GM18861 (cell line): ENCODE measurements at regions not wholly inside any gene's neighbourhood (a gene's known extent, or its start where the extent isn't known, plus 50 kb on each side); places are given as distances from the start of the nearest gene placed in this dataset.
"Not testable (repeated sequence)": the region's sequence is repeated elsewhere in the genome, so short reads cannot be mapped to it uniquely, and the experiment has no call there.

Source experiments
- ATAC-seq: cut with Tn5 transposase; IDR thresholded peaks from one replicate; pipeline ENCODE4 v1.9.1; 2021; ENCODE audit not compliant: unreplicated experiment

GRCh38 chr11:87662287-87662686, 513.0 kb downstream of the RAB38 start:
- no peak for ATAC-seq

GRCh38 chr11:87660926-87661660, 514.1 kb downstream of the RAB38 start:
- no peak for ATAC-seq

DNA sequence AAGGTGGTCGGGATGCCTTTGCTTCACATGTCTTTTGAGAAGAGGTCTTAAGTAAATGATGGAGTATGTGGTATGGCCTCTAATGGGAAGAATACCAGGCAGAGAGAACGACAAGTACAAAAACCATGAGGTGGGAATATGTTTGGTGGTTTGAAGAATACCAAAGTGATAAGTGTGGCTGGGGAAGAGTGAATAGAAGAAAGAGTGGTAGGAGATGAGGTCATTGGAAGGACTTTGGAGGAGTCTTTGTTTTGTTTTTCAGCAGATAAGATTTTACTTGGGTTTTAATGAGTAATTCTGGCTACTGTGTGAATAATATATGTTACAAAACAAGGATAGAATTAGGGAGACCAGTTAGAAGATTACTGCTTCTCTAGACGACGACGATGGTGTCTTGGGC, 515.4 kb downstream of the RAB38 start:
- no peak for ATAC-seq

DNA sequence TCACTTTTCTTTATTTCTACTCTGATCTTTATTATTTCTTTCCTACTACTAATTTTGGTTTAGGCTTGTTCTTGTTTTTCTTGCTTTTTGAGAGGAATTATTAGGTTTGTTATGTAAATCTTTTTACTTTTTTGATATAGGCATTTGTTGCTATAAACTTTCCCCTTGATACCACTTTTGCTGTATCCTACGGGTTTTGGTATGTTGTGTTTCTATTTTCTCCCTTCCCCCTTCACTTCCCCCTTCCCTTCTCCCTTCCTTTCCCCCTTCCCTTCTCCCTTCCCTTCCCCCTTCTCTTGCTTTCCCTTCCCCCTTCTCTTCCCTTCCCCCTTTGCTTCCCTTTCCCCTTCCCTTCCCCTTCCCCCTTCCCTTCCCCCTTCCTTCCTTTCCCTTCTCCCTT, 529.6 kb downstream of the RAB38 start:
- ATAC-seq = no peak

DNA sequence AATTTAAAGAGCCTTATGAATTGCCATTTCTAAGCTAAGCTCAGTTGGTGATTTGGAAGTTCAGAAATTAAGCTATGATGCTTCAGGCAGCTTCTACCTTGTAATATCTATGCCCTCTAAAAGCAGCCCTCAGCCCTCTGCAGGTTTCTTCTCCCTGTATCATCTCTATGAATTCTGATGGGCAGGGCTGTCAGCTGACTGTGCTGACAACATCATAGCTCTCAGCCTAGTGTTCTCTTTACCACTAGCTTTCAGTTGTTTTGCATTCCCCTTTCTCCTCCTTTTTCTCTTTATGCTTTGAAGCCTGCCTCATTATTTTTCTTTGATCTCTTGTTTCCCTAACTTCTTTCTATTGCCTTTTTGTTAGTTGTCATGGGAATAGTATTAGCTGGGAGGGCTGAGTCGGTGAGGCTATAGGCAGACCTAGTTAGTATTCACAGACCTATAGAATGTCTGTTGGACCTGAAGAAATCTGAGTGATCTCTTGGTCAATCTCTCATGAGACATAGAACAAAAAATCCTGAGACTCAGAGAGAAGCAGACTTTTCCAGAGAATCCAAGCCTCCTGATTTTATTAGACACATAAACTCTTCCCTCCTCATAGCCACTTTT, 535.4 kb downstream of the RAB38 start:
- no peak for ATAC-seq

GRCh38 chr11:87635001-87635400, 540.2 kb downstream of the RAB38 start:
- ATAC-seq = no peak

DNA sequence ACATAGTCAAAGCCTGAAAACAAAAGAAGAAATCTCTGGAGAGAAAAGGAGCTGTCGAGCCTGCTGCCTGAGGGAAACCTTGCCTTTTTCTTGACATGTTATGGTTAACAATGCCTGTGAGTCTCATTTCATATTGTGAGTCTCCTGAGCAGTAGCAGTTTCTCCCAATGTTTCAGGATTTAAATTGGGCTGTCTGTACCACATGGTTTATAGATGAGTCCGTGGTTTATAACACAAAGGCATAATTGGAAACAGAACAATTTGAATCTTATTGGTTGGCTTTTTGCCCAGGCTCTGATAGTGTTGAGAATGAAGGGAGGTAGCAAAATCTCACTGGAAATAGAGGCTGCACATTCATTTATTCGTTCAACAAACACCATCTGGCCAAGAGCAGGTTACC, 540.9 kb downstream of the RAB38 start:
- no peak for ATAC-seq

DNA sequence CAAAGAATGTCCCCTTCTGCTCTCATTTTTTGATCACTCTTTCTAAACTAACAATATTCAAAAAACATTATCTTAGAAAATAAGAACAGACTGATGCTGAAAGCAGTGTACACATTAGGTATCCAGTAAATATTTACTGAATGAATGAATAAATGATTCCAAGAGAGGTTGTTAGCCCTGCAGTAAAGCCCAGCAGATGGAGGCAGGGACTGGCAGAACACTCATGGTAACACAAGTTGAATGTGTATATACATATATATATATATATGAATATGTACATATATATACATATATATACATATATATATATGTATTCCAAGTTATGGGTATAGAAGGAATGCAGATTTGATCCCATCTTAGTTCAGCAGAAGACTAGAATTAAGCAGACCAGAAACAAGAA, 546.3 kb downstream of the RAB38 start:
- ATAC-seq = no peak

GRCh38 chr11:87628026-87628580, 547.1 kb downstream of the RAB38 start:
- no peak for ATAC-seq

GRCh38 chr11:87623531-87624365, 551.5 kb downstream of the RAB38 start:
- not testable (repeated sequence) for ATAC-seq

- no peak for ATAC-seq
Measured at GRCh38 chr11:87616511-87616910, 558.7 kb downstream of the RAB38 start.

DNA sequence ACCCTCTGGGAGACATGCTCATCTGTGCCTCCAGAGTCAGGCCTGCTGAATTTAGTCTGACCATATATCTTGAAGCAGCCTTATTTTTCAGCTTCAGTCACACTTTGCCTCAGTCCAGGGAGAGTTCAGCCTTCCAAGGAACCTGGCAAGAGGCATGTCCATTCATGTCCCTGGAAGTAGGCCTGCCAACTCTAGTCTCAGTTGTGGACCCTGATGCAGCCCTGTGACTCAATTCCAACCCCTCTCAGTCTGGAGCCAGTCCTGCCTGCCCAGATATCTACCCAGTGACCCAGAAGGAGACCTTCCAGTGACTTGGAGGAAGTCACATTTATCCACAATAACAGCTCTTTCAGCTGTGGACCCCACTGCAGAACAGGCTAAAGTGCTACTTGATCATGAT, 566.6 kb downstream of the TMEM135 start:
- ATAC-seq = no peak

GRCh38 chr11:87603887-87604286, 566.2 kb downstream of the TMEM135 start:
- ATAC-seq = no peak

DNA sequence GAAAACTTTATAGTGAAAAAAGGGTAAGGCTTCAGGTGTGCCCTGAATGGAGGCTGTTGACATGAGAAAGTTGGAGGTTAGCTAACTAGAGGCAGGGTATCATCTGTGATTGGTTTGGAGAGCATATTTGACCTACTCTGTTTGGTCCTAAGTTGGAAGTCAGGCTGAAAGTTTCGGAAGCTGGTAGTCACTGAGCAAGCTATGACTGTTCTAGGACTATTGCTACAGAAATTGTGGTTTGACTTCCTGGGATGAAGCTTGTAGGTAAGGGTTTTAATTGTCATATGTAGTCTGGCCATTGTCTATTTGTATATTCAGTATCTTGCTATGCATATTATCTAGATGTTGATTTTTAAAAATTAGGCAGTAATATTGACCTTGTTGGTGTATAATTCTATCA, 565.0 kb downstream of the TMEM135 start:
- ATAC-seq = no peak

- ATAC-seq = no peak
Measured at GRCh38 chr11:87600938-87601337, 563.2 kb downstream of the TMEM135 start.

GRCh38 chr11:87597725-87598124, 560.0 kb downstream of the TMEM135 start:
- no peak for ATAC-seq

GRCh38 chr11:87596176-87596575, 558.4 kb downstream of the TMEM135 start:
- no peak for ATAC-seq

- ATAC-seq = no peak
Measured at GRCh38 chr11:87589082-87589481, 551.3 kb downstream of the TMEM135 start.

- not testable (repeated sequence) for ATAC-seq
Measured at GRCh38 chr11:87585613-87586012, 547.9 kb downstream of the TMEM135 start.

DNA sequence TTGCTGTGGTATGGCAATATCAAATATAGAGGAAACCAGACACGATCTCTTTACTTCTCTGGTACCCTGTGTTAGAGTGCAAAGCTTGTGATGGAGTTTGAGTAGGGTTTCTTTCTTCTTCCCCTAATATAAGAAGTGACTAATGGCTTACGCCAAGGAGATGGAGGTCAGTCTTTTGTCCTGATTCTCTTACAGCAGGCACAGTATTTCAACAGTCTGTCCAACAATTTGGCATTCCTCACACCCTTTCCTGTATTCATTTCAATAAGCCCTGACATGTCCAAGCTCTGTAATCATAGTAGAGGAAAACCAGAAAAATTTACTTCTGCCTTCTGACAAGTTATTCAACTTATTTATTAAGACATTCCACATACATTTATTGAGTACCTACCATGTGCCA, 546.2 kb downstream of the TMEM135 start:
- no peak for ATAC-seq

DNA sequence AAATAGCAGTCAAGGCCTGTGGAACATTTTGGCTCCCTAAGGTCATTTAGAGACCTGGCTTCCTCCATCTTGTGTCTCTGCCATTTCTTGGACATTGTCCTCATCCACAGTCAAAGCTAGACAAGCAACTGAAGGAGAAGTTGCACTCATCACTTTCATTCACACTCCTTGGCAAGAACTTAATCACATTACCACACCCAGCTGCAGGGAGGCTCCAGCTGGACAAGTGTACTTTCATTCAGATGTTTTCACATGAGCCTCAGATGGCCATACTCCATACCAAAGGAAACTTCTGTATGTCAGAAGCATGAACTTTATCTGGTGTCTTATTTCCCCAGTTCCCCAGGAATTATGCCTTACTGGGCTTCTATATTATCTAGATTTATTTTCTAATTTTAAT, 537.4 kb downstream of the TMEM135 start:
- ATAC-seq = no peak

DNA sequence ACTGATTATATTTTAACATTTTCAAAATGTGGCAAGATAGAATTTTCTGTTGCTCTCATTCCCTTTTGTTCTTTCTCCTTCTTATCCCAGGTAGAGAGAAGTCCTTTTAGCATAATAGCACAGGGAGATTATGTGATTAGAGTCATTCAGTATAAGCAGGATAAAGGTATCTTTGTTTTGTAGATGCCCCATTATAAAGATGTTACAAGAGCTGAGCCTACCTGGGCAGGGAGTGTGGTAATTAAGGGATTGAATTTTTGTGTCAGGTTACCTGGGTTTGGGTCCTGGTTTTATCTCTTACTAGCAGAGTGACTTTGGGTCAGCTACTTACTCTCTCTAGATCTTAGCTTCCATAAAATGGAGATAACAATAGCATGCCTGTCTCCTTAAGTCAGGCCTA, 536.5 kb downstream of the TMEM135 start:
- no peak for ATAC-seq
